Left renal cortex interstitium (tissue), 4 donors: ENCODE measurements at regions not wholly inside any gene's neighbourhood (a gene's known extent, or its start where the extent isn't known, plus 50 kb on each side); places are given as distances from the start of the nearest gene placed in this dataset.
"Not testable (repeated sequence)": the region's sequence is repeated elsewhere in the genome, so short reads cannot be mapped to it uniquely, and the experiment has no call there.

ENCODE experiments used
- DNase-seq, 4 donors: peaks; one replicate each; pipeline ENCODE4 v3.0.0-alpha.2; 2013; ENCODE audit warnings: low read depth in 4 of 4, low spot score in 2 of 4, missing footprints in 1 of 4

GRCh38 chr2:200199576-200200263, 106.8 kb upstream of the SPATS2L start:
- DNase-seq: no peak

DNA sequence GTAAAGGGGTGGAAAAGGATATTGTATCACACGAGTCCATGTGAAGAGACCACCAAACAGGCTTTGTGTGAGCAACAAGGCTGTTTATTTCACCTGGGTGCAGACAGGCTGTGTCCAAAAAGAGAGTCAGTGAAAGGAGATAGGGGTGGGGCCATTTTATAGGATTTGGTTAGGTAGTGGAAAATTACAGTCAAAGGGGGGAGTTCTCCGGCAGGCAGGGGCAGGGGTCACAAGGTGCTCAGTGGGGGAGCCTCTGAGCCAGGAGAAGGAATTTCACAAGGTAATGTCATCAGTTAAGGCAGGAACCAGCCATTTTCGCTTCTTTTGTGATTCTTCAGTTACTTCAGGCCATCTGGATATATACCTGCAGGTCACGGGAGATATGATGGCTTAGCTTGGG, 104.7 kb upstream of the SPATS2L start:
- DNase-seq: not testable (repeated sequence)

- DNase-seq: no peak
These were observed 103.1 kb upstream of the SPATS2L start for GRCh38 chr2:200203381-200203827.

DNA sequence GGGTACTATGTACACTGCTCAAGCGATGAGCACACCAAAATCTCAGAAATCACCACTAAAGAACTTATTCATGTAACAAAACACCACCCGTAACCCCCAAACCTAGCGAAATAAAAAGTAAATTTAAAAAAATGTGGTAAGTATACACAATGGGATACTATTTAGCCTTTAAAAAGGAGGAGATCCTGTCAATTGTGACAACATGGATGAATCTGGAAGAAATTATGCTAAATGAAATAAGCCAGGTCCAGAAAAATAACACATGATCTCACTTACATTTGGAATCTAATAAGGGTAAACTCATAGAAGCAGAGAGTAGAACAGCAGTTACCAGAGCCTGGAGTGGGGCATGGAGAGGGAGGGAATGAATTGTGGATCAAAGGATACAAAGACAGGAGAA, 98.5 kb upstream of the SPATS2L start:
- DNase-seq: no peak

DNA sequence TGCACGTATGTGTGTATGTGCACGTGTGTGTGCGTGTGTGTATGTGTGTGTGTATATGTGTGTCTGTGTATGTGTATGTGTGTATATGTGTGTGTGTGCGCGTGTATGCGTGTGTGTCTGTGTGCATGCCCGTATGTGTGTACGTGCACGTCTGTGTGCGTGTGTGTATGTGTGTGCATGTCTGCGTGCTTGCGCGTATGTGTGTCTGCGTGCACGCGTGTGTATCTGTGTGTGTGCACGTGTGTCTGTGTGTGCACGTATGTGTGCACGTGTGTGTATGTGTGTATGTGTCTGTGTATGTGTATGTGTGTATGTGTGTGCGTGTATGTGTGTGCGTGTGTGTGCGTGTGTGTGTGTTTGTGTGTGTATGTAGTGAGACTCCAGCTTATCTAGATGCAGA, 97.5 kb upstream of the SPATS2L start:
- no peak for DNase-seq

DNA sequence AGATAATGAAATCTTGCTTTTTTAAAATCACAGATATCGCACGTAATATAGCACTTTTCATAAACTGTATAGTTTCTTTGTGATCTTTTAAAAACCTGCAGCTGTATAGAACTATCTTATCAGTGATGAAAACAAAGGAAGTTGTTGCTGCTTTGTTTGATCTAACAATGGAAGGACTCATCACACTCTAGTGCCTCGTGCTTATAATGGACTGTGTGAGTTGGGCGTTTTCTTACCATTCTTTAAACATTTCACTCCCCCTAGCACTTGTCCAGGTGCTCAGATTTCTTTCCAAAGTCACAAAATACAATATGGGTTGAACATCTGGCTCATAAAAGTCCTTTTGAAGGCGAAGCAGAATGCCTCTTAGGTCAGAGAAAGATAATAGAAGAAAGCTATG, 94.8 kb upstream of the SPATS2L start:
- DNase-seq: no peak

- DNase-seq: no peak
These were observed 93.5 kb upstream of the SPATS2L start for GRCh38 chr2:200212862-200213425.

DNA sequence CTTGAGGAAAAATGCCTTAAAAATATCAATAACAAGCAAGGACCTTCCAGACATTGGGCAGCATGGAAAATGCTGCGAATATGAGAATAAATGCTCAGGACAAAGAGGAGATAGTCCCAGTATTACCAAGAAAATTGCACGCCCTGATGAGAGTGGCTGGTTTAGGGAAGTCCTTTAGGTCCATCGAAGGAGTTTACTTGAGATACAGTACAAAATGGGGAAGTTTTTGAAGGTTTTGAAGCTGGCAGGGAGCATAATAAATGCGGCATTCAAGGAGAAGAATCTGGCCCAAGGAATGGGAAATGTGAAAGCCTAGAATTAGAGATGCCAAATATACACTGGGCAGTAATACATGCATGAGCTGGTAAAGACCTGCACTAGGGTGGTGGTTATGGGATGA, 90.2 kb upstream of the SPATS2L start:
- DNase-seq: no peak

DNA sequence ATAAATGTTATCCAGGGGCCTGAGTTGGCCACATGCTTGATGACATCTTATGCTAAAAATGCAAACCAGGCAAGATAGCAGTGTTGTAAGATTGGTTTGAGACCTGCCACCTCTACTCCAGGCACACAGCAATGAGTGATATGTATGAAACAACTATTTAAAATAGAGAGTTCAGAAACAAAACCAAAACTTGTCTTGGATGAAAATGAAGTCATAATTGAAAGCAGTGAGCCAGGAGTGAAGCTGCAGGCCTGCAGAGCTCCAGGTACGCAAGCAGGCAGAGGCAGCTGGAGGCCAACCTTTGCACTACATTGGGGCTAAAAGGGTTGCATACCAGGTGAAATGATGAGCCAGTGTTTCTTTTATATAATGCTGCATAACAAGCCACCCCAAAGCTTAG, 89.2 kb upstream of the SPATS2L start:
- DNase-seq: no peak

GRCh38 chr2:200218645-200219044, 87.8 kb upstream of the SPATS2L start:
- no peak for DNase-seq

DNA sequence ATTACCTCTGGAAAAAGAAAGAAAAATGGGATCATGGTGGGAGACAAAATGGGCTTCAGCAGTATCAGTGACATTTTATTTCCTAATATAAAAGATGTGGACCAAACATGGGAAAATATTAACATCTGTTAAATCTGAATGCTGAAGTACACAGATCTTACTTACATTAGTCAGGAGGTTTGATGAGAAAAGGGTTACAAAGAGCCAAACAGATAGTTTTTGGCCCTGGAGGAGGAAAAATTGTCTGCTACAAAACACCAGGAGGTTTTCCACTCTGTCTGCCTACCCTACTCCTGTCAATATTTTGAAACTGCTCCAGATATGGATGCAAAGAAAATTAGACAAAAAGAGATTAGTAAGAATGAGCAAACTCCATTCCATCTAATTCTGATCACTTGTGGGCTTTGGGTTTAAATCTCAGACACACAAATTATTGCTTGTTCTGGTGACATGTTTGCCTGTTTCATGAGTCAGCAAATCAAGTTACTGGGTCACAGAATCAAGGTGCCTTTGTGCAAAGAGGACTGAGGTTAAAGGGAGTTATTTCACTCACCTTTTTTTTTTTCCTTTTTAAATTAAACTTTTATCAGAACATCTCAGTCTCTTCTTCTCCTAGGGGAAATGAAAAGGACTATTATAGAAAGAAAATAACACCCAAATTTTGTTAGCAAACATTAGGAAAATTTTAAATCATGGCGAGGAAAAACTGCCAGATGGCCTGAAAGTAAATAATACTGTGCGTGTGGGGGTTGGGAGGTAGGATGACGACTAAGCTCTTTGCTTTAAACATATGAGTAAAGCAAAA, 87.0 kb upstream of the SPATS2L start:
- DNase-seq: no peak

DNA sequence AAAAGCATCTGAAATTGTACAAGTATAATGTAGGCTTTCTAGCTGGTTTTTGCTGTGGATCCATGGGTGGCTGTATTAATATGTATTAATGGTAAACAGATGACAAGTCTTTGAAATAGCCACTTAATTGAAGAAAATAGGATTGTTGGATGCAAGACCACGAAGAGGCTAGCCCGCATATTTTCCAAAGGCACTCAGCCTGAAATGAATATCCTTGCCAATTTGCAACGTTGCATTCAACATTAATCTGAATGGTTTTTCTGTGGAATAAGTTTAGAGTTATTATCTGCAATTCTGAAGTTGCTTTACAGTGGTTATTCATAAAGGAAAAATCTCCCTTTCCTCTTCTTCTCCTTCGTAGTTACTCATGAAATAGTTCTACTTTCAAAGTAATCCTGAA, 86.2 kb upstream of the SPATS2L start:
- DNase-seq: no peak

- no peak for DNase-seq
These were observed 85.2 kb upstream of the SPATS2L start for GRCh38 chr2:200221055-200221955.

DNA sequence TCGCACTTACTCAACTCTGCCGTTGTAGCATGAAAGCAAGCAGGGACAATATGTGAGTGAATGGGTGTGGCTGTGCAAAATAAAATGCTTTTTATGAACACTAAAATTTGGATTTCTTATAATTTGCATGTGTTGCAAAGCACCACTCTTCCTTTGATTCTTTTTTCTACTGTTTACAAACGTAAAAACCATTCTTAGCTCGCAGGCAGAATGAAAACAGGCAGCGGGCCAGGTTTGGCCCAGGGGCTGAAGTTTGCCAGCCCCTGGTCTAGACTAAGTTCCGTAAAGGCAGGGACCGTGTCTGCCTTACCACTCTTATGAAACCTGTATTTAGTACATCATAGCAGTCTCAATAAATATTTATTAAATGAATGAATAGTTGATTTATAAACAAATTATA, 83.7 kb upstream of the SPATS2L start:
- no peak for DNase-seq

DNA sequence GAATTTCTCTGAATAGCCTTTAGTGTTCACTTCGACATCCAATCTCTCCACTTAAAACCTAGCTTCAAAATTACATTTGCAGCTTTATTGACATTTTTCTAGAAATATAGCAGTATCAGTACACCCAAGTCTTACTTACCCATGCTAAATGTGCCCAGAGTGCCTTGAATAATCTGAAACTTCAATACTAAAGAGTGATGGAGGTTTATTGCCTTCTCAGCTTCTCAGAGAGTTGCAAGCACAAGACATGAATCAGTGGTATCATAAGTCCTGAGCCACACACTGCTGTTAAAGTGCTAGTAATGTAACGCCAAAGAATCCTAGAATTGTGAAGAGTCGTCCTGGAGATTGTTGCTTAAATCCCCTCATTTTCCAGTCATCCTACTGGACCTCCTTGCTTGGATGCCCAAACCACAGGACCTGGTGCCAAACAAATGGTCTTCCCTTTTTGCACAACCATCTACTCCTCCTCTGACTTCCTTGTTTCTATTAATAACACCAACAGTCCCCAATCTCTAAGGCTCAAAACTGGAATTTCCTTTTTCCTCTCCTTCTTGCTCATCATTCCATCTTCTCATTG, 83.2 kb upstream of the SPATS2L start:
- DNase-seq: no peak

- DNase-seq: no peak
These were observed 80.5 kb upstream of the SPATS2L start for GRCh38 chr2:200225951-200226350.

- no peak for DNase-seq
These were observed 79.8 kb upstream of the SPATS2L start for GRCh38 chr2:200226451-200227426.

DNA sequence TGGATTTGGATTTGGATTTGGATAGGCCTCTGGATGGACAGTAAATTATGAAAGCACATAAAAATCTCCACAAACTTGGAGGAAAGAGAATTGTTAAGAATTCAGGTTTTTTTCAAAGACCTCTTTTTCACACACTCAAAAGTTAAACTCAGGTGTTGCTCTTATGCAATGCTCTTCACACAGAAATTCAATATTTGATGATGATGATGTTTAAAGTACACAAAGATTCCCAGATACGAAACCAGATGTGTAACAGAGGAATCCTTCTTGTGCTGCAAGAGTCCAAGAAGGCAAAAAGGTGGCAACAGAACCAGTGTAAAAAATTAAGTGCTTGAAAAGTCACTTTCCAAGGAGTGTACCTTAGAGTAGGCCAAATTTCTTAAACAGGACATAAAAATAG, 75.8 kb upstream of the SPATS2L start:
- DNase-seq: no peak

- DNase-seq: no peak
These were observed 71.0 kb upstream of the SPATS2L start for GRCh38 chr2:200235533-200235932.
